ENCODE measurements at regions not wholly inside any gene's neighbourhood (a gene's known extent, or its start where the extent isn't known, plus 50 kb on each side); places are given as distances from the start of the nearest gene placed in this dataset.
"Not testable (repeated sequence)": the region's sequence is repeated elsewhere in the genome, so short reads cannot be mapped to it uniquely, and the experiment has no call there.

DNA sequence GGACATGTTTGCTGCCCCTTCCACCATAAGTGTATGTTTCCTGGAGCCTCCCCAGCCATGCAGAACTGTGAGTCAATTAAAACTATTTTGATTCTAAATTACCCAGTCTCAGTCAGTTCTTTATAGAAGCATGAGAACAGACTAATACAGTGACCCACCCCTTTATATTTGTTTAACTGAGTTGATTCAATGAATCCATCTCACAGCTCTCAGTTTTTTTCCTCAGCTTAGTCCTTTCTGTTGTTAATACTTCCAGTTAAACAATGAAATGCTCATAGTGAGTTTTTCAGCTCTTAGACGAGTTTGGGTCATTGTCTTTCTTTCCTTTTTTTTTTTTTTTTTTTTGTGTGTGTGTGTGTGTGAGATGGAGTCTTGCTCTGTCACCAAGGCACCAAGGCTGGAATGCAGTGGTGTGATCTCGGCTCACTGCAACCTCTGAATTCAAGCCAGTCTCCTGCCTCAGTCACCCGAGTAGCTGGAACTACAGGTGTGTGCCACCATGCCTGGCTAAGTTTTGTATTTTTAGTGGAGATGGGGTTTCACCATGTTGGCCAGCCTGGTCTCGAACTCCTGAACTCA lies 627.4 kb downstream of the SPATA31A7 start:
- DNase-seq (ENCODE audit: low read depth), result not testable (repeated sequence)

DNA sequence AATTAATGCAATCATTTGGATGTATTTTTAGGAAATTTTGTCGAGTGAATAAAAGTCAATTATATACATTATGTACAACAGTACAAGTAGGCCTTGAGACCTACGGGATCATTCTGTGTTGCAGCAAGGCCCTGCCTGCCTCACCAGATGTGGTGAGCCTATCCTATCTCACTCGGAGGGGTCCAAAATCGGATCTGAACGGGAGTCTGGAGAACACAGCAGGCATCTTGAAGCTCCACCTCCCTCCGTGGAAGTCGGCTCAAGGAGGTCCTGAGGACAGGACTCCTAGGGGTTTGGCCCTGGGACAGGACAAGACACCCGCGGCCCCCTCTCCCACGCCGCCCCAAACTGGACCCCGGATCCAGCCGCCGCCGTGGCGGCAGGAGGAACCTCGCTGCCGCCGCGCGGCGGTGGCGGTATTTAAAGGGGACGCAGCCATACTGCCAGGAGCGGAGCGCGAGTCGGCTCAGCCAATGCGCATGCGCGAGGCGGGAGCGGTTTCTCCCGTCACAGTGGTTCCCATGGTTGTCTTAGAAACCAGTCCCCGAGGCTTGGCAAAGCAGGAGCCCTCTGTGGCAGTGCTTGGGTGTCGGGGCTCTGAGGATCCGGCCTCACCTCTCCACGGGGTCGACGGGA lies 663.9 kb downstream of the SPATA31A7 start:
- peak; percentile 87 for DNase-seq (ENCODE audit: low read depth)

DNA sequence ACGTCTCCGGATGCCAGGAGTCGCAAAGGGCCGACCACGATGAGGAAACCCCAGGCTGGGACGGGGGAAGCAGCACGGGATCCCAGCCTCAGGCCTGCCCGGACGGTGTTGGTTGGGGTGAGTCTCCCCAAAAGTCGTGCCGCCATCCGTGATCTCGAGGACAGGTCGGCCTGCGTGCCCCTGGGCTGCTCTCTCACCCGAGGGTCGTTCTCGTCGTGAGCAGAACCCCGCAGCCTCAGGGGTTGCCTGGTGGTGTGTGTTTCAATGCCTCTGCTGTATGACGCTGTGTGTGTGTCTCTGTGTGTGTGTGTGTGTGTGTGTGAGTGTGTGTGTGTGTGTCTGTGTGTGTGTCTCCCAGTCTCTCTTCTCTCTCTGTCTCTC lies 664.4 kb downstream of the SPATA31A7 start:
- not testable (repeated sequence) for DNase-seq (ENCODE audit: low read depth)

DNA sequence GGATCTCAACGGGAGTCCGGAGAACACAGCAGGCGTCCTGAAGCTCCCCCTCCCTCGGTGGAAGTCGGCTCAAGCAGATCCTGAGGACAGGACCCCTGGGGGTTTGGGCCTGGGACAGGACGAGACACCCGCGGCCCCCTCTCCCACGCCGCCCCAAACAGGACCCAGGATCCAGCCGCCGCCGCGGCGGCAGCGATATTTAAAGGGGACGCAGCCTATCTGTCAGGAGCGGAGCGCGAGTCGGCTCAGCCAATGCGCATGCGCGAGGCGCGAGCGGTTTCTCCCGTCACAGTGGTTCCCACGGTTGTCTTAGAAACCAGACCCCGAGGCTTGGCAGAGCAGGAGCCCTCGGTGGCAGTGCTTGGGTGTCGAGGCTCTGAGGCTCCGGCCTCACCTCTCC lies 666.4 kb downstream of the SPATA31A7 start:
- DNase-seq (ENCODE audit: low read depth), result not testable (repeated sequence)

DNA sequence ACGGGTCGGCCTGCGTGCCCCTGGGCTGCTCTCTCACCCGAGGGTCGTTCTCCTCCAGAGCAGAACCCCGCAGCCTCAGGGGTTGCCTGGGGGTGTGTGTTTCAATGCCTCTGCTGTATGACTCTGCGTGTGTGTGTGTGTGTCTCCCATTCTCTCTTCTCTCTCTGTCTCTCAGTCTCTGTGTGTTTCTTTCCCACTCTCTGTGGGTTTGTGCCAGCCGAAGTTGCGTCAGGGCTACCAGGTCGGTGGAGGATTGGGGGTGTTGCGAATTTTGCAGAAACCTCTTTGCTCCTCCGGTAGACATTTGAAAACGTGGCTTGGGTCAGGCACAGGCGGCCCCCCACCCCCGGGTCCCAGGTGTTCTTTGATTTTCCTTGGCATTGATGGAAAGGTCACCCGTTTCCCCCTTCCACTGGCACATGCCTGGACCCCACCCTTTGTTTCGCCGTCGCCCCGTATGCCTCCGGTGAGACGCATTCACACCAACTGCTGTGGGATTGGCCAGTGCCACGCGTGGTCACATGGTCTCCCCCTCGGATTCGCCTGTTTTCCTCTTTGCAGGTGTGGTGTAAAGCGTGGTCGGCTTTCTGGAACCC lies 667.1 kb downstream of the SPATA31A7 start:
- not testable (repeated sequence) for DNase-seq (ENCODE audit: low read depth)

DNA sequence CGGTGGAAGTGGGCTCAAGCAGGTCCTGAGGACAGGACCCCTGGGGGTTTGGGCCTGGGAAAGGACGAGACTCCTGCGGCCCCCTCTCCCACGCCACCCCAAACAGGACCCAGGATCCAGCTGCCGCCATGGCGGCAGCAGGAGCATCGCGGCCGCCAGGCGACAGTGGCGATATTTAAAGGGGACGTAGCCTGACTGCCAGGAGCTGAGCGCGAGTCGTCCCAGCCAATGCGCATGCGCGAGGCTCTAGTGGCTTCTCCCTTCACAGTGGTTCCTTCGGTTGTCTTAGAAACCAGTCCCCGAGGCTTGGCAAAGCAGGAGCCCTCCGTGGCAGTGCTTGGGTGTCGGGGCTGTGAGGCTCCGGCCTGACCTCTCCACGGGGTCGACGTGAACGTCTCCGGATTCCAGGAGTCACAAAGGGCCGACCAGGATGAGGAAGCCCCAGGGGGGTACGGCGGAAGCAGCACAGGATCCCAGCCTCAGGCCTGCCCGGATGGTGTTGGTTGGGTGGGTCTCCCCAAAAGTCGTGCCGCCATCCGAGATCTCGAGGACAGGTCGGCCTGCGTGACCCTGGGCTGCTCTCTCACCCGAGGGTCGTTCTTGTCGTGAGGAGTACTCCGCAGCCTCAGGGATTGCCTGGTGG lies 668.0 kb downstream of the SPATA31A7 start:
- not testable (repeated sequence) for DNase-seq (ENCODE audit: low read depth)

DNA sequence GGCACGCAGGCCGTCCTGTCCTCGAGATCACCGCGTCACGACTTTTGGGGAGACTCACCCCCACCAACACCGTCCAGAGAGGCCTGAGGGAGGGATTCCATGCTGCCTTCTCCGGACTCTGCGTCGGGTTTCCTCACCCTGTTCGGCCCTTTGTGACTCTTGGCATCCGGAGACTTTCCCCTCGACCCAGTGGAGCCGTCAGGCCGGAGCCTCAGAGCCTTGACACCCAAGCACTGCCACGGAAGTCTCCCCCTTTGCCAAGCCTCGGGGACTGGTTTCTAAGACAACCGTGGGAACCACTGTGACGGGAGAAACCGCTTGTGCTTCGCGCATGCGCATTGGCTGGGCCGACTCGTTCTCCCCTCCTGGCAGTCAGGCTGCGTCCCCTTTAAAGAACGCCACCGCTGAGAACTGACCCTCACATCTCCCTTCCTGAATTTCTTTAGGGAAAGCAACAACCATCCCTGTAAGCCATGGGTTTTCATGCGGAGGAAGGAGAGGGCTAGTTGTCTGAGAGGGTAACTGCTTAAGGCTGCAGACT lies 672.7 kb downstream of the SPATA31A7 start:
- peak; percentile 37 for DNase-seq (ENCODE audit: low read depth)

DNA sequence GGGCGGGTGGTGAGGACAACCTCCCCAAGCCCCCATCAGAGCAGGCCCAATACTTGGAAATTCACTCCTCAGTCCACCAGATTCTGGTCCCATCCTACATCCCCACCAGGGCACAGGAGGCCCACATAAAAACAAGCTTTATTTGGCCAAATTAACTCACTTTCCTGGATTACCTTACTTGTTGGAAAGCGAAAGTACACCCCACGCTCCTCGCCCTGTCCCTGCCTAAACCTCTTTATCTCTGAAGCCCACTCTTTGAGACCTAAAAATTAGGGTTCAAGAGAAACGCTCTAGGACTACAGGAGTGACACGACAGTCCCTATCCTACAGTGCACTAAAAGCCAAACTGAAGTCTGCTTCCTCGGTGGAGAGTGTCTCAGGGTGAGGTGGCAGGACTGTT lies 674.6 kb downstream of the SPATA31A7 start:
- not testable (repeated sequence) for DNase-seq (ENCODE audit: low read depth)

DNA sequence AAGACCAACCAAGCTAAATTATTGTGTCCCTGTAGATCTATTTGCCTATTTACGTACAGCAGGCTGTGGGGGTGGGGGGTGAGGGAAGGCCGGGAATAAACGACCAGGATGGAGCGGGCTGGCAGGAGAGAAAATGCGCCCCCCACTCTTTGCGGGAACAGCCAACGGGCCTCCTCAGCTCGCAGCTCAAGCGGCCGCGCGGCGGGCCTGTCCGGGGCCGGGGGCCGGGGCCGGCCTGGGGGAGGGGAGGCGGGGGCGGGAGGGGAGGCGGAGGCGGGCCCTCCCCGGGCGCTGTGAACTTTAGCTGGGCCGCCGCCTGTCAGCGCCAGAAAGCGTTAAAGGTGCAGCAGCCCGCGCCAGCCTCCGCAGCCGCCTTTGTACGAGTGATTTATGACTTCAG lies 679.1 kb downstream of the SPATA31A7 start:
- DNase-seq (ENCODE audit: low read depth), result not testable (repeated sequence)

DNA sequence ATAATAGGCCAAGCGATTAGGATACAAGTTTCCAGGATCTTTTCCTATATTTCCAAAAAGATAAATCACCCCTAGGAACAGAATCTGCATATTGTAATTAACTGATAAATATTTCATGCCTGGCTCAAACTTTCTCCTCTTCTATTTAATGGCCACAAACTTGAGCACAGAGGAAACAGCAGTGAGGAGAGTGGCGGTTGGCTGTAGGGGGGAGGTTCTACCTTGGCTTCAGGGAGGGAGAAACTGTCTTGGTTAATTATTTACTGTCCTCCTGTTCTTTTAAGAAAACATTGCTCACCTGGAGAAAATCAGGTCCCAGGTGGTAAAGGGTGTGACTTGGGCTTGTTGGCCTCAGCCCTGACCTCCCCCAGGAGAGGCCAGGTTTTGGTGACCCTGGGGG lies 682.5 kb downstream of the SPATA31A7 start:
- not testable (repeated sequence) for DNase-seq (ENCODE audit: low read depth)

Measured in activated T-cell treated with anti-CD3 and anti-CD28 coated beads for 48 hours (primary cell).